Adrenal gland (tissue), 5 donors: ENCODE measurements at regions not wholly inside any gene's neighbourhood (a gene's known extent, or its start where the extent isn't known, plus 50 kb on each side); places are given as distances from the start of the nearest gene placed in this dataset.

Experiments used
- CTCF ChIP-seq, 6 experiments: fragments of 450-650 bp in 4 of 6; fragments of 200-600 bp in 2 of 6; sonication (generic) in 1 of 6; IDR thresholded peaks; 1 replicate in 5 of 6; 2 replicates in 1 of 6; pipeline versions ENCODE4 v1.5.1 to v1.8.0; 2016 to 2021; ENCODE audit warnings: antibody characterized with exemption in 6 of 6, mild to moderate bottlenecking in 2 of 6, moderate library complexity in 1 of 6
- POLR2A ChIP-seq, 2 donors: fragments of 450-650 bp; IDR thresholded peaks; one replicate each; pipeline ENCODE4 v1.6.1; 2017; ENCODE audit warnings: antibody characterized with exemption in 2 of 2, mild to moderate bottlenecking in 2 of 2, moderate library complexity in 1 of 2
- donor health status: DM: no; HTN: no; CAD: no.

- TF ChIP-seq POLR2A (IDR thresholded peaks at IDR 0.05) (no peak), CTCF (IDR thresholded peaks at IDR 0.05) (no peak)
Observed at GRCh38 chr18:51316677-51317076, 119.2 kb upstream of the MEX3C start.
